NOMO-1 treated with DMSO at 0.1 percent for 48 hours (cell line): ENCODE measurements at regions not wholly inside any gene's neighbourhood (a gene's known extent, or its start where the extent isn't known, plus 50 kb on each side); places are given as distances from the start of the nearest gene placed in this dataset.
"Not testable (repeated sequence)": the region's sequence is repeated elsewhere in the genome, so short reads cannot be mapped to it uniquely, and the experiment has no call there.

Experiments used
- DNase-seq: peaks from one replicate; lab custom pipeline; 2025; ENCODE audit not compliant: unreplicated experiment; lab: John Stamatoyannopoulos, UW

GRCh38 chr4:85153221-85153620 is 186.7 kb upstream of the WDFY3 start:
- no peak for DNase-seq

DNA sequence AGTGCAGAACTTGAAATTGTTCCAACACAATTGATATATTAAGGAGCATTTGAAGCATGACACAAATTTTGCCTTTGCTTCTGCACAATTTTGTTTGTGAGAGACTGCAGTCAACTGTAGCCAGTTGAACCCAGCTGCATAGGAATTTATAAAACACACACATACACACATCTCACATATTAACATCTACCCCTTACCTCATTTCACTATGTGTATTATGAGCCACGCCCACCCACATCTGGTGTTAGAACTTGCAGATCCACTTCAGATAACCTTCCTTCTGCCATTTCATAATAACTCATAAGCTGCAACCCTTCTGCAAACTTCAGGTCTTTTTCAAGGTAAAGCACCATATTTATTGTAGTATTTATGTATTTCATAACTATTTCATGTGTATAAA is 188.1 kb upstream of the WDFY3 start:
- no peak for DNase-seq

- no peak for DNase-seq
Measured at GRCh38 chr4:85165808-85166207, 199.3 kb upstream of the WDFY3 start.

DNA sequence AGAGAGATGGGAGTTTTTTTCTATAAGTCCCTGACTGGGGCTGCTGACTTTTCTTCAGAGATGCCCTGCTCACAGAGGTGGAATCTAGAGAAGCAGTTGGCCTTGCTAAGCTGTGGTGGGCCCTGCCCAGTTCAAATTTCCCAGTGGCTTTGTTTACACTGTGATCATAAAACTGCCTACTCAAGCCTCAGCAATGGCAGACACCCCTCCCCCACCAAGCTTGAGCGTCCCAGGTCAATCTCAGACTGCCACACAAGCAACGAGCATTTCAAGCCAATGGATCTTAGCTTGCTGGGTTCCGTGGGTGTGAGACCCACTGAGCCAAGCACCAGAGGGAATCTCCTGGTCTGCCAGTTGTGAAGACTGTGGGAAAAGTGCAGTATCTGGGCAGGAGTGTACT is 199.8 kb upstream of the WDFY3 start:
- DNase-seq, result no peak

- DNase-seq, result no peak
Measured at GRCh38 chr4:85168234-85168834, 201.8 kb upstream of the WDFY3 start.

GRCh38 chr4:85170241-85170640 is 203.8 kb upstream of the WDFY3 start:
- DNase-seq, result no peak

- no peak for DNase-seq
Measured at GRCh38 chr4:85175190-85175589, 208.7 kb upstream of the WDFY3 start.

- no peak for DNase-seq
Measured at GRCh38 chr4:85177092-85177491, 210.6 kb upstream of the WDFY3 start.

DNA sequence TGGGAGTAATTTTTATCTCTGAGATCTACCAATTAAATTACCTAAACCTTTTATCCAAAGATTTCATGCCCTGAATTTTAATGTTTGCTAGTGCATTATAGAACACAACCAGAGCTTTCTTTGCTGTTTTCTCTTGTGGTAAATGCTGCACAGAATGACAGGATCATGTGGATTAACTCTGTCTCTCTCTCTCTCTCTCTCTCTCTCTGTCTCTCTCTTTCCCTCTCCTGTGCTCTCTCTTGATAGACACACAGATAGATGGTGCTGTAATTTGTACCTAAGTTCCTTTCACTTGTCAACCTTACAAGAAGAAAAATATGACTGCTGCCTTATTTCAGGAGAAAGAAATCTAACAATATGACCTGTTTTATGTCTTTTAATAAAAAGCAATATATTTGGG is 211.2 kb upstream of the WDFY3 start:
- no peak for DNase-seq

GRCh38 chr4:85180533-85180932 is 214.0 kb upstream of the WDFY3 start:
- DNase-seq, result peak; percentile 11

- DNase-seq, result no peak
Measured at GRCh38 chr4:85187106-85187505, 220.6 kb upstream of the WDFY3 start.

- DNase-seq, result not testable (repeated sequence)
Measured at GRCh38 chr4:85196015-85196414, 229.5 kb upstream of the WDFY3 start.

GRCh38 chr4:85200106-85200505 is 233.6 kb upstream of the WDFY3 start:
- DNase-seq, result no peak

DNA sequence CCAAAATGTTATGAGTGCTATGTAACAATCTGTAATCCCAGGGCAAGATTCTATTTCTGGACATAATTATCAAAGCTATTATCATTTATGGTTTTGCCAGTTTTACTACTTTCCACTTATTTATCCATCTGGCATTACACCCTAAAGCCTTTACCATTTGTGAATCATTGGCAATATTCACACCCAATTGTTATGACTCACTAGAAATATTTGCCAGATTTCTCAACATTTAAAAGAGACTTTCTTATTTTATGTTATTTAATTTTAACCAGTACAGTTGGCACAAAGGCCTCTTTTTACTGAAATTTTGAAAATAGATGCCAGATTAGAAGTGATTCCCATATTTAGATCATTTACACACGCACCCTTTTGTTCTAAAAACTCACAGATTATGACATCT is 242.7 kb upstream of the WDFY3 start:
- no peak for DNase-seq

DNA sequence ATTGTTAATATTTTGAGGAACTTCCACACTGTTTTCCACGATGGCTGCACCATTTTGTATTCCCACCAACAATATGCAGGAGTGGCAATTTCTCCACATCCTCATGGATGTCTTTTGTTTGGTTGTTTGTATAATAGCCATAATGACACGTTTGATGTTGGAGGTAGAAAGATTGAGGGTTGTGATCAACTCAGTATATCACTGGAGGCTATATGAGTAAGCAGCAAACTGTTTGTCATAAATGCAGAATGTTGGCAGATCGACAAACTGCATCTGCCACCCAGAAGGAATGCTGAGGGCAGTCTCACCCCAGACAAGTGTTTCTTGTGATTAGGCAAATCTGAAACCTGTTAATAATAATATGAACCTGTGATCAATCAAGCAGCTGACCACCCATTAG is 243.9 kb upstream of the WDFY3 start:
- no peak for DNase-seq

- DNase-seq, result not testable (repeated sequence)
Measured at GRCh38 chr4:85216571-85216970, 250.1 kb upstream of the WDFY3 start.

DNA sequence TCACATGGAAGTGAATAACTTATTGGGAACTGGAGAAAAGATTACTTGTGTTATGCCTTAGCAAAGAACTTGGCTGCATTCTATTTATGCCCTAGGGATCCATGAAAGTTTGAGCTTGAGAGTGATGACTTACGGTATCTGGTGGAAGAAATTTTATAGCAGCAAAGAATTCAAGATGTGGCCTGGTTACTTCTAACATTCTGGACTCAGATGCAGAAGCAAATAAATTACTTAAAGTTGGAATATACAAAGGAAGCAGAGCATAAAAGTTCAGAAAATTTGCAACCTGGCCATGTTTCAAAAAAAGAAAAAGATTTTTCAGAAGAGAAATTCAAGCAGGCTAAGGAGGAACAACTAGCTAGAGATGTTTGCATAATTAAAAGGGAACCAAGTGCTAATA is 252.3 kb upstream of the WDFY3 start:
- no peak for DNase-seq

DNA sequence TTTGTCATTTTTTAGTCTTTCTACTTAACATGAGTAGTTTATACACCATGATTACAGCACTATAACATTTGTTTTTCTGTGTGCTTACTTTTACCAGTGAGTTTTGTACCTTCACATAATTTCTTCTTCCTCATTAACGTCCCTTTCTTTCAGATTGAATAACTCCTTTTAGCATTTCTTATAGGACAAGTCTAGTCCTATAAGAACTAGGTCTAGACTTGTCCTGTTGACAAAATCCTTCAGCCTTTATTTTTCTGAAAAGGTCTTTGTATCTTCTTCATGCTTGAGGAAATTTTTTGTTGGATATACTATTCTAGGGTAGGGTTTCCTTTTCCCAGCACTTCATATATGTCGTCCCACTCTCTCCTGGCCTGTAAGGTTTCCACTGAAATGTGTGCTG is 253.3 kb upstream of the ARHGAP24 start:
- DNase-seq, result no peak

DNA sequence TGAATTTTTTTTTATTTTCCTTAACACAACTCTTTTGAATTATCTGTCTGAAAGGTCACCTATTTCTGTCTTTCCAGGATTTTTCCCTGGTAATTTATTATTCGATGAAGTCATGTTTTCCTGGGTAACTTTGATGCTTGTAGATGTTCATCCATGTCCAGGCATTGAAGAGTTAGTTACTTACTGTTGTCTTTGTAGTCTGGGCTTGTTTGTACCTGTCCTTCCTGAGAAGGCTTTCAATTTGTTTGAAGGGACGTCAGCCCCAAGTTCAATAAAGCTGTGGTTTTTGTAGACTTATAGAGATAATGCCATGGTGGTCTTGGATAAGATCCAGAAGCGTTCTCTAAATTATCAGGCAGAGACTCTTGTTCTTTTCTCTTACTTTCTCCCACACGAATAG is 252.4 kb upstream of the ARHGAP24 start:
- no peak for DNase-seq

- no peak for DNase-seq
Measured at GRCh38 chr4:85228264-85228663, 246.7 kb upstream of the ARHGAP24 start.

- no peak for DNase-seq
Measured at GRCh38 chr4:85233516-85233915, 241.4 kb upstream of the ARHGAP24 start.

- DNase-seq, result no peak
Measured at GRCh38 chr4:85243857-85244256, 231.1 kb upstream of the ARHGAP24 start.

GRCh38 chr4:85244638-85245037 is 230.3 kb upstream of the ARHGAP24 start:
- no peak for DNase-seq

GRCh38 chr4:85246055-85246454 is 228.9 kb upstream of the ARHGAP24 start:
- DNase-seq, result no peak
